ENCODE measurements at regions not wholly inside any gene's neighbourhood (a gene's known extent, or its start where the extent isn't known, plus 50 kb on each side); places are given as distances from the start of the nearest gene placed in this dataset.
"Not testable (repeated sequence)": the region's sequence is repeated elsewhere in the genome, so short reads cannot be mapped to it uniquely, and the experiment has no call there.

DNA sequence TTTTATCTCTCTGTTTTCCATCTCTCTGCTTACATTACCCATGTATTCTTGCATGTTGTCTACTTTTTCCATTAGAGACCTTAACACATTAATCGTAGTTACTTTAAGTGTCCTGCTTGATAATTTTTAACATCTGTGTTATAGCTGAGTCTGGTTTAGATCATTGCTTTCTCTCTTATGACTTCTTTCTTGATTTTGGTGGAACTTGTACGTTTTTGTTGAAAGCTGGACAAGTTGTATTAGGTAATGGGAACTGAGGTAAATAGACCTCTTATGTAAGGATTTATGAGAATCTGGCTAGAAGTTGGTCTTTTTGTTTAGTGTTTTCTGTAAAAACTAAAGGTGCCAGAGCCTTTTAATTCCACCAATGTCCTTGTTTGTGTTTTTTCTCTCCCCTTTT lies 100.8 kb upstream of the LYZL2 start:
- no peak for DNase-seq

DNA sequence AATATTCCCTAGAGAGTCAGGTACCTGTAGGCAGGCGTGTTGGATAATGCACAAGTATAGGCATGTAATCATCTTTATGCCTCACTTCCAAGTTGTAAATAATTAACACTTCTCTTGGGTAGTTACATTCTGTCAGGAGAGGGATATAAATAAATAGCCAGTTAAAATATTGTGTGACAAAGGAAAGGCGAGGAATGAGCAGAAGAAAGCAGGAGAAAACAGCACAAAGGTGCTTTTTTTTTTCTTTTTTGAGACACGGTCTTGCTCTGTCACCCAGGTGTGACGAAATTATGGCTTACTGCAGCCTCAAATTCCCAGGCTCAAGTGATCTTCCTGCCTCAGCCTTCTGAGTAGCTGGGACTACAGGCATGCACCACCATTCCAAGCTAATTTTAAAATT lies 99.2 kb upstream of the LYZL2 start:
- DNase-seq: no peak

DNA sequence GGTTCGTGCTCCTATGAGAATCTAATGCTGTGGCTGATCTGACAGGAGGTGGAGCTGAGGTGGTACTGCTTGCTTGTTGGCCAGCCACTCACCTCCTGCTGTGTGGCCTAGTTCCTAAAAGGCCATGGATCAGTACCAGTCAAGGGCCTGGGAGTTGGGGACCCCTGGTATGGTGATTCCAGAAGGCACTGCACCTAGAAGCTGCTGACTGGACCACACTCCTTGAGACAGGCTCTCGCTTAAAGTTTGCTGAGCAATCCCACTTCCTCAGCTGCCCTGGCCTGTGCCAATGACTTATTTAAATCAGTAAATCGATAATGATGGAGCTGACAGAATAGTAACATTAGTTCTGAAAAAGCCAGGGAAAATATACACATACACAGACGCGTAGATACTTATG lies 98.6 kb upstream of the LYZL2 start:
- DNase-seq: no peak

DNA sequence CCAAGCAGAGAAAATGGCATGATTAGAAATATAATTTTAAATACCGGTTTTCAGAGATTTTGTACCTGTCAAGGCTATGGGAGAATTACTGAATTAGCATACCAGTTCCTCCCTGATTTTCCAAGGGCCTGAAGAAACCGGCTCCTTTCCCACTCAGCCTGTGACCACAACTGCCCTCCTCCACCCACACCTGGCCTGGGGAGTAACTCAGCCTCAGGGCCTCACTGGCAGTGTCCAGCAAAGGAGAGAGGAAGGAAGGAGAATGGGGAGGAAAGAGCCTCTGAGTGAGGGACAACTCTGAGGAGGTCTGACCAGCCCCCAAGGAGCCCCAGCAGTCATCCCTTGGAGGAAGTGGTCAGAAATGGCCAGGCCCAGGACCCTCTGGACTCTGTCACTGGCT lies 98.0 kb upstream of the LYZL2 start:
- DNase-seq: no peak

DNA sequence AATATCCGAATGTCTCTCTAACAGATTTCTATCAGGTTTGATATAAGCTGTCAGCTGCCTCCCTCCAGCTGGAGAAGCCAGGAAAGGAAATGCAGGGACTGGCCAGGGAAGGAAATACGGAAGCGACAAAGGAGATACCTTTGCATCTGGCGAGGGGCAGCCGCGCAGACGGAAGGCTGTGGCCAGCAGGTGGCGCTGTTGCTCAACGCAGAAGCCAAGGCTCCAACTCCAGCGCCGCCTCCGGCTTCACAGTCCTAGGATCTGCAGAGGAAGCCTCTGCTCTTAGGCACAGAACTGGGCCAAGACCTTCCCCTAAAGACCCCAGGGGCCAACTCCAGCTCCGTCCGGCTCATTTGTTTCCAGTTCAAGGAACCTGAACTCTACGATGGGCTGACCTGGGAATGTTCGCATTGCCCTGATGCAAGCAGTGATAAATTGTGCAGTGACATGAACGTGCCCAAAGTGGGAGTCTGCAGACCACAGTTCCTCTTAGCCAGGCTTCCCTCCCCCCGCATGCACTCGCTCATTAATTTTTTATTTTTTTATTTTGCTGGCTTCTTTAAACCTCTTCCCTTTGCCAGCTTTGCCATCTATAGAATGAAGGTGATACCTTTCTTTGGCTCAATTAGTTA lies 97.3 kb upstream of the LYZL2 start:
- peak; percentile 87 to 90 for DNase-seq

DNA sequence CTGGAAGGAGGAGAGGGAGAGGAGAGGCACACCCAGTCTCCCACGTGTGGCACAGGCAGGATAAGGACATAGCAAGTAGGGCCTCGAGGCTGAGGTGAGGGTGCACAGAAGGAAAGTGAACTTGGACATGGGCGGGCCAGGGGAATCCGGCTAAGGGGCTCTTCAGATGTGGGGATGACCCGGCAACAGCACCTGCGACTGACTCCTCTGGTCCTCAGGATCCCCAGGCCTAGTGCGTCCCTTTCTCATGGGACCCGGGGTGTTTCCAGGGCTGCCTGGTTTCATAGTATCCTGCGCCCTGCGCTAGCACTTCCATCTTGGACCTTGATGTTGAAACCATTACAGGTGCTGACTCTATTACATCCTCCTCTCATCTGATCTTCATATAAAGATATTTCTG lies 96.1 kb upstream of the LYZL2 start:
- no peak for DNase-seq

DNA sequence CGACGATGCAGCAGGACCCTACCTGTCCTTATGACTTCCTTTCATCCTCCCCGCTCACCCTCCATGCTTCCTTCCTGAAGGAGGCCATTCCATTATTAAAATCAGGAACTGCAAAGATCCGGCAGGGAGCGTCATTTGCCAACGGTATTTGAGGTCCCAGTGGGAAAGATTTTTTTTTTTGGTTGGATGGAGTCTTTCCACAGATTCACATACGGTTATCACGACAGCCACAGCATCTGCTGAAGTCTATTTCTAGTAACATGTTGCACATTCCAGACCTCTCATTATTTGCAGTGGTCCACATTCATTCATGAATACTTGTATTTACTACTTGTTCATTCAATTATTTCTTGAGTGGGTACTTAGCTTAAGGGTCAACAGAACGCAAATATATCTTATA lies 94.7 kb upstream of the LYZL2 start:
- no peak for DNase-seq

DNA sequence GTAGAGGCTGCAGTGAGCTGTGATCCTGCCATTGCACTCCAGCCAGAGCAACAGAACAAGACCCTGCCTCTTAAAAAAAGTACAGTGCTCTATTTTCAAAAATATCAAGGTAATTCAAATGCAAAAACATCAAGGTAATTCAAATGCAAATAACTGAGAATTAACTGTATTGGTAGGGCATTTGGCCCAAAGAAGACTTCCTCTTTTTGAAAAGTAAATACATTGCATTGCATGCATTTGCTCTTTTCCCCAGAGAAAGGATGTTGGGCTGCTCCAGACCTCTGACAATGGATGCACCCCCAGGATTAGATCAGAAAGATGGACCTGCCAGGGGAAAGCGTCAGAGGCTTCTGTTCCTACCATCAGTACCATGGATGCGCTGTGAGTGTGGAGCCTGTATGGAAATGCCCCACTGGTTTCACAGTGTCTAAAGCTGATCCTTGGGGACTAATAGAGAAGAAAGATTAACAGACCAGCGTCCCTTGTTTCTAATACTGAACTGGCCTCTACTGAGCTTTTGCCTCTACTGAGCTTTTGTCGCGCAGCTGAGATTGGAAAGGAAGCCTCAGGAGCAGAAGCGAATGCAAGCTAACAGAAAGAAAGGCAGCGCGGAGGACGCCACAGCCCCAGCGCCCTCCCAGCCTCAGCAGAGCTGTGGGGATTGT lies 93.5 kb upstream of the LYZL2 start:
- DNase-seq: peak in 1 of 2 experiments; percentile 2

DNA sequence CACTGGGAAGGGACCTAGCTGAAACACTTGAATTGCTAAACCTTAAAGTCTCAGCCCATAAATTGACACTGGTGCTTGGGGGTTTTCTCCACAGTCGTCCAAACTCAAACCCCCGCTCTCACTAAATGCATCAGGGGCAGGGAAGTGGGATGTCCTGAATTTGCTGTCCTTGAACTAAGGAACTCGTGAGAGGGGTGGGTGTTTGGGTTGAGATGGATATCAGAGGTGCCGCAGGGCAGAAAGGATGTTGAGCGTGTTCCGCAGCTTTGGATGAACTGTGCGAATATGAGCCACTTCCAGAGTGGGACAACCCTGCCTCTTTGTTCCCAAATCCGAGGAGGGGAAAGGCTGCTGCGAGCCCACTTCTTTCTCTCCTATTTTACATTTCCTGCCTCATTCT lies 90.3 kb upstream of the LYZL2 start:
- peak in 1 of 2 experiments; percentile 8 for DNase-seq

DNA sequence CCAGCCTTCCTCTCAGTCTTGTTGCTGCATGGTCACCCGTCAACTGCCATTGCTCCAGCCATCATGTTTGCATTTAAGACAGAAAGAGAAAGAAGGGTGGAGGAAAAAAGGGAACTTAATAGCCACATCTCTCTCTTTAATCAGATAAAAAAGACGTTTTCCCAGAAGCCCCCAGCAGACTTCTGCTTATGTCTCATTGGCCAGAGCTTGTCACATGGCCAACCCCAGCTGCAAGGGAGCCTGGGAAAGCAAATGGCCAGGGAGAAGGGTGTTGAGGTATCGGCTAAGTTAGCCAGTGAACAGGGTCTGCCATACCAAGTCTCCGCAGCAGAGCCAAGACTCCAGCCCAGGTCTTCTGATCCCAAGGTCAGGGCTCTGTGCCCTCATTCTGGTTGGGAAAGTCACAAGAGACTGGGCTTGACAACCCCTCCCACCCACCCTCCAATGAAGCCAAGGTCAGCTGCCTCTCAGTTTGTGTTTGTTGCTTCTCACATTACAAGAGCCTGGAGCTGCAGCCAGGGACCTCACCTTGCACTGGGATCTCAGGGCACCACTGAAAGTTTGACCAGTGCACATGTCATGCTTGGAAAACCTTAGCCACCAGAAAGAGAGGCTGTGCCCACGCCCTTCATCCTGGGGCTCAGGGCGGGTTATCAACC lies 80.3 kb upstream of the LYZL2 start:
- DNase-seq: peak; percentile 12 to 13

DNA sequence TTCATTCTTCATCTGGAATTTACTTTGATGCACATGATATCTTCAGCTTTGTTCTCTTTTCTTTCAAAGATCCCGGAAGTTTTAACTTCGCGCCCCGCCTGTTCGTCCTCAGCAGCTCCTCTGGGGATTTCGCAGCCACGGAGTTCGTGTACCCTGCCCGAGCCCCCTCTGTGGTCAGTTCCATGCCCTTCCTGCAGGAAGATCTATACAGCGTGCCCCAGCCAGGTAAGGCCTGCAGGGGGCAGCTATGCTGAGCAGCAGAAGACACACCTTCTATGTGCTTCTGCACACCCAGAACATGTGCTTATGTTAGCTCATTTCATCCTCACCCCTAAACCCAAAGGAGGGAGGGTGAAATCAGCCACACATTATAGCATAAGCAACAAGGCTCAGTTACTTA lies 79.7 kb upstream of the LYZL2 start:
- DNase-seq: peak in 1 of 2 experiments; percentile 14

DNA sequence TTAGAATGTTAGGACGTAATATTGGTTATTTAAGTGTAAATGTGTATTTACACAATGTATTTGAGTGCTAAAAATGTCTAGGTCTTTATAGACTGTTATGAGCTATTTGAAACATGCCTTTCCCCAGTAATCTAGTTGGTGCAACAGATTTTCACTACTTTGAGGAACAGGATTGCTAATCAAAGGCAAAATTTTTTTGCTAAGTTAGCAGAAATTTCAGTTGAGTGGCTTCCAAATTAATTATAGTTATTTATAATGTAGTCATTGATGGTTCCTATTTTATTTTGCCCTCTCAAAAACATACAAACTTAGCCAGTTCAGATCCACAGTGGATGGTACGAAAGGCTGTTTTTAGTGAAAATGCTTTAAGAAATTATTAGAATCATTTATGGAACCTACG lies 78.7 kb upstream of the LYZL2 start:
- DNase-seq: no peak

DNA sequence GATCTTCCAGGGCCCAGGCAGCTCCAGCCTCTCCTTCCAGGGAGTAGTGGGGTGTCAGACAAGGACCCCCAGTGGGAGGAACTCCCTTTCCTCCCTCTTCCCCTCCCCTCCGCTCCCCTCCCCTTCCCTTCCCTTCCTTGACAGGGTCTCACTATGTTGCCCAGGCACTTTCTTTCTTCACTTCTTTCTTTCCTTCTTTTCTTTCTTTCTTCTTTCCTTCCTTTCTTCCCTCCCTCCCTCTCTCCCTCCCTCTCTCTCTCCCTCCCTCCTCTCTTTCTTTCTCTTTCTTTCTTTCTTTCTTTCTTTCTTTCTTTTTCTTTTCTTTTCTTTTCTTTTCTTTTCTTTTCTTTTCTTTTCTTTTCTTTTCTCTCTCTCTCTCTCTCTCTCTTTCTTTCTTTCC lies 76.6 kb upstream of the LYZL2 start:
- not testable (repeated sequence) for DNase-seq

DNA sequence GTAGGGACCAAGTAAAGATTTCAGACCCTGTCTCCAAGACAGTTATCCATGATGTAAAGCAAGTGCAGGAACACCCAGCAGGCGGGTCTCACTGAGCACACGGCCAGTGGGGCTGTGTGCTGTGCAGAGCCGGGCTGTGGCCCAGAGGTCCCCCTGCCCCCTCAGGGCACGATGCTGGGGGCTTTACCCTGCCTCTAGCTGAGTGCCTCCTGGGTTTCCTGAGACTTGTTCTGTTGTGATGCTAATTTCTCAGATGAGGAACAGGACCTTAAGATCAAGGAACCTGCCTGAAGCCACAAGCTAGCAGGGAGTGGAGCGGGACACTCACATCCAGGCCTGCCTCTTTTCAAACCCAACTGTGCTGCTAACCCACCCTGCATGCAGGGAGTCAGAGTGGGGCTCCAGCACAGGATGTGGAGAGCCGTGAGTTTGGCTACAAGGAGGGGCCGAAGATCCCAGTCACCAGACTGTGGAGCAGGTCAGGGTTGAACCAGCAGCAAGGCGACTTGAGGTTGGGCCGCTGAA lies 76.1 kb upstream of the LYZL2 start:
- peak; percentile 64 to 68 for DNase-seq

DNA sequence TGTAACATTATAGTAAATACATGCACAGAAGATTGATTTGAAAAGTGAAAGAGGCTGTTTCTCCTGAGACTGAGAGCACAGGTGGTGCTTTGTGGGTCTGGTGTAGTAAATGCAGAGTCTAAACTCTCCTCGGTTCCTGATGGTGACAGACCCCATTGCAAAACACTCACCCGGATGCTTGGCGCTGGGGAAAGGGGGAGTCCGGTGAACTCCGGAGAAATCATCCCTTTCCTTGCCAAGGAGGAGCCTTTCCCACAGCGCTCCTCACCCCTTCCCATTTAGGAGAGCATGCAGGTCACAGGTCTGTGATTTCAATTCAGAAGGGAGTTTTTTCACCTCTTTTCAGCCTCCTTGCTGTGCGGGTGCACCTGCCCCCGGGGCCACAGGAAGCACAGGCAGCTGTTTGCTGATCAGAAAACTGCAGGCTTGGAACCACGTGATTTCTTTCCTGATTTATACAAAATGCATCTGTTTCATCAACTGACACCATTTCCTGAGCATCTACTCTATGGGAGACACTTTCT lies 75.6 kb upstream of the LYZL2 start:
- DNase-seq: peak; percentile 68 to 72

DNA sequence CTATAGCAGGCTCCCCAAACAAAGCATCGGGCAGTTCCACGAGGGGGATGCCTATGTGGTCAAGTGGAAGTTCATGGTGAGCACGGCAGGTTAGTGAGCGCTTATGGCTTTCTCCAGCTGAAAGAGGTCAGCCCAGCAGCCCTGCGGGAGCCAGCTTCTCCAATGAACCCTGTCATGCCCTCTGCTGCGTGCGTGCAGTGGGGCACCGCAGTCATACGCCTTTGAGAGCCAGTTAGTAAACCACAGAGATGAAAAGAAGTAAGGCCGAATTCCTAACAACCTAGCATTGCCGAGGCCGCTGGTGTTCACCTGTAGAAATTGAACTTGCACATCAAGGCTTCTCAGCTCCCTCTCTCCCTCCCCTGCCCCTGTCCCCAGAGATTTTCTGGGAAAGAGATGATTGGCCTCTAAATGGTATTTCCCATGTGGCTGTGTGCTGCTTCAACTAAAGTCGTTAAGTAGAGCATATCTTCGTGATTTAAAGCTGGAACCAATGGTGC lies 75.1 kb upstream of the LYZL2 start:
- DNase-seq: peak; percentile 73 to 77

DNA sequence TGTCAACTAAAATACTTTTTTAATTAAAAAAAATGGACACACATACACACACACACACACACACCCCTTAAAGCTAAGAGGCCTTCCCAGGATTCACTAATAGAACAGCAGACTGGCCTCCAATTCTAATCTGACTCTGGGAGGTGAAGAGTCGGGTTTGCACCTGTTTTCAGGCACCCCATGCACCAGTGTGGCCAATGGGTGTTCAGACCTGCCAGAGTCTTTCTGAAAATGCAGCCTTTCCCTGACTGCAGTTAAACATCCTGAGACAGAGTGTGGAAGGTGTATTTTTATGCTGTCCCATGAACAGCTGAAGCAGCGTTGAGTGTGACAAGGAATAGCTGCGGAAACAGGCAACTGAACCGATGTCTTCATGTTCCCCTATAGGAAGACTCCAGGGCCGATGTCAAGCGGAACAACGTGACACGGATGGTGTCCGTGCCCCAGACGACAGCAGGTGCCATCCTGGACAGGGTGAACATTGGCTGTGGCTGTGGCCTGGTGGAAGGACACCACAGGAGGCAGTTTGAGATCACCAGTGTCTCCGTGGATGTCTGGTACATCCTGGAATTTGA lies 74.6 kb upstream of the LYZL2 start:
- no peak for DNase-seq

DNA sequence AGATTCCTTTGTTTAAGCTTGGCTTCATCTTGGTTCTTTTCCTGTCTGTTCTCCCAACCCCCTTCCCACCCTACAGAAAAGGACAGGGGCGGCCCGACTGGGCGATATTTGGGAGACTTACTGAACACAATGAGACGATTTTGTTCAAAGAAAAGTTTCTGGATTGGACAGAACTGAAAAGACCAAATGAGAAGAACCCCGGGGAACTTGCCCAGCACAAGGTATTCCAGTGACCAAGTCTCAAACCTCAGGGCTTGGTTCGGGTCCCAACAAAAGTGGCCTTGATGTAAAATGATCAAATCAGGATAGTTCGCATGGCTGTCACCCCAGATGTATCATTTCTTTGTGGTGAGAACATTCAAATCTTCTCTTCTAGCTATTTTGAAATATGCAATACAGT lies 73.9 kb upstream of the LYZL2 start:
- peak; percentile 54 to 55 for DNase-seq

DNA sequence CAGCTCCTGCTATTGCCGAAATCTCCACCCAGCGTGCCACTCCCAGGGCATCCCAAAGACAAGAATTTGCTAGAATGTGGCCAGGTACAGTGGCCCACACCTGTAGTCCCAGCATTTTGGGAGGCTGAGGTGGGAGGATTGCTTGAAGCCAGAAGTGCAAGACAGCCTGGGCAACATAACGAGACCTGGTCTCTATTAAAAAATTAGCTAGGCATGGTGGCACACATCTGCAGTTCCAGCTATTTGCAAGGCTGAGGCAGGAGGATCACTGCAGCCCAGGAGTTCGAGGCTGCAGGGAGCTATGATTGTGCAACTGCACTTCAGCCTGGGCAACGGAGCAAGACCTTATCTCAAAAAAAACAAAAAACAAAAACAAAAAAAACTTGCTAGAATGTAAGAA lies 73.3 kb upstream of the LYZL2 start:
- peak; percentile 42 to 44 for DNase-seq

DNA sequence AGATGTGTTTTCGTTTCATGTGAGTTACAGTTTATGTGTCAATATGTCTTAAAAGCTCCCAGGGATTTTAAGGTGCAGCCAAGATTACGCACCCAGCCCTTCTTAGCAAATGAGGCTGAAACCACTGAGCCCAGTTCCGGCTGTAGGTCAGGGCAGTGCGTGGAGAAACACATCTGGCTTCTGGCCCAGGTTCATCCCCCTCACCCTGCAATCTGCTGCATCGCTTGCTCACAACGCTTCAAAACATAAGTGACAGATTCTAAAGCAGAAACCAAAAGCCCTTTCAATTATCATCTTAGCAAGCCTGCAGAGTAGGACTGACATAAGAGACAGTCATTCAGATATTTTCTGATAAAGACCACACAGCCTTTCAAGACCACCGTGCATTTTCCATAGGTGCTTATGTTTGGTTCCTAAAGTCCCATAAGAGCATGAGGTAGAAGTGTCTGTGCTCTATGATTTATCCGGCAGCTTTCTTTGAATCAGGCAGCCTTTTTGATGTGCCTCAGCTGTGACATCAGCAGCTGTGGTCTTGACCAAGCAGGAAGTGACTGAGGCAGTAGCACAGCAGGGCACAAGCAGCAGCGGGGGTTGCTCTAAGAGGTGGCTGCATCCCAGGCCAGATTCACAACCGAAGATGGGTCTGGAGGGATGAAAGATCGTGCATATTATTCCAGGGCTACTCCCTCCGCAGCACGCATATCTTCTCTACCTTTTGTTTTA lies 72.1 kb upstream of the LYZL2 start:
- DNase-seq: peak; percentile 84 to 89

DNA sequence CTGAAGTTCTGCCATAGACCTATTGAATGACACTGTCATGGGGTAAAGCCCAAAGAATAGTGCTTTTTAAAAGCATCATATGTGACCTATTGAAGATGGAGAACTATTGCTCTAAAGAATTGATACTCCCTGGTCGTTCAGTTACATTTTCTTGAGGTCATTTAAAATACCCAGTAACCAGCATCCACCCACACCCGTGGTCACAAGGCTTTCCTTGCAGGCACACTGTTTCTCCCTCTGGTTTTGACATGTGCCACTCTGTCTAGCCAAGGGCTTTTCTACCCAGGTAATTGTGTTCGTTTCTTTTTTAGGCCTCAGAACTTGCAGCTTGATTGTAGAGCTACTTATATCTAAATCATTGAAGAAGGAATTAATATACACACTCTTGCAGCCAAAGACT lies 68.3 kb upstream of the LYZL2 start:
- peak; percentile 62 to 69 for DNase-seq

DNA sequence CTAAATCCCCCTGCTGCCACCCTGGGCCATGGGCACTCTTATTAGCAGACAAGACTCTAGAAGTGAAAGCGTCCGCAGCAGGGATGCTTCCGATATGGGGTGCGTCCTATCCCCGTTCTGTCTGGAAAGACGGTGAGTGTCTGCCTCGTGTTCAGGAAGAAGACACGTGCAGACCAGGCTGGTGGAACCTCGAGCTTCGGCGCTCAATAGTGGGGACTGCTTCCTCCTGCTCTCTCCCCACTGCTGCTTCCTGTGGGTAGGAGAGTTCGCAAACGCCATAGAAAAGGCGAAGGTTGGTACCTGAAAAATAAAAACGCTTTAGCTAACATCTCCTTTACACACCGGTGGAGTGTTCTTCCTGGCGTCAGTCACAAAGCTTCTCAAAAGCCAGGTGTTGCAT lies 67.7 kb upstream of the LYZL2 start:
- peak; percentile 41 to 44 for DNase-seq
